ACHN (cell line): ENCODE measurements at regions not wholly inside any gene's neighbourhood (a gene's known extent, or its start where the extent isn't known, plus 50 kb on each side); places are given as distances from the start of the nearest gene placed in this dataset.
A peak's percentile ranks its signal among the peaks of the same experiment; 100 is the strongest.

Experiments
- DNase-seq: peaks from one replicate; pipeline ENCODE4 v3.0.0-alpha.2; 2015
- in situ Hi-C: cut with HindIII; loops from 2 replicates; pipeline ENCODE4 v1.10.0; 2017; ENCODE audit warnings: low sequenced_read_pairs, low pct_ligation_motif_present, low pct_unique_long_range_greater_than_20kb

DNA sequence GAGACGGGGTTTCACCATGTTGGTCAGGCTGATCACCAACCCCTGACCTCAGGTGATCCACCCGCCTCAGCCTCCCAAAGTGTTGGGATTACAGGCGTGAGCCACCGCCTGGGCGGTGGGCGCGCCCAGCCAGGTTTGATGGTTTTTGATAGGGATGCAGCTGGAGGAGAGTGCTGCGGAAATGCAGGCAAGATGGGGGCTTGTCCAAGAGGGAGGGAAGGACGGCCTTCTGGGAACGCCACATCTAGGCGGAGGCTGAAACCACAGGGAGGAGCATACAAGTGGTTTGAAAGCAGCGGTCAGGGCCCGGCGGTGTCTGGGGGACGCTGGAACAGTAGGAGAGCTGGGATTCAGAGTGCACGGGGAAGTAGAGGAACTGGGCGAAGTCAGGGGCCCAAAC, 134.6 kb downstream of the VRK1 start:
- DNase-seq = no peak
- in situ Hi-C loops = no loop called here

GRCh38 chr14:96934638-96935330, 137.6 kb downstream of the VRK1 start:
- in situ Hi-C loops = no loop called here
- DNase-seq = no peak

DNA sequence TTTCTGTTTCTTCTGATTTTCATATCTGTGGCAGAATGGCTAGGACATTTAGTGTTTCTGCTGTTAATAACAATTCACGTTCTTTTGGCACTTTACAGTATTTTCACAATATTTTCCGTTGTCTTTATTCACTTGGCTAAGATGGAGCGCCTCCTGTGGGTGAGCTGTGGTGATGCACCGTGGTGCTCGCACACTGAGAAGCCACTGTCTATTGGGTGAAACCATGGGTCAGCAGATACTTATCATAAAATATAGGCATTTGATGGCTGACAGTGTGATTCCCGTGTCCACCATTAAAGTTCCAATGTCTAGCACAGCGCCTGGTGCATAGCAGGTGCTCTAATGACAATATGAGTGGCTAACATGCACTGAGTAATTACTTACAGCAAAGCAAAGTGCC, 141.8 kb downstream of the VRK1 start:
- in situ Hi-C loops = no loop called here
- DNase-seq = no peak

- in situ Hi-C loops = no loop called here
- DNase-seq = peak; percentile 19
Measured at GRCh38 chr14:96940009-96940408, 142.8 kb downstream of the VRK1 start.

DNA sequence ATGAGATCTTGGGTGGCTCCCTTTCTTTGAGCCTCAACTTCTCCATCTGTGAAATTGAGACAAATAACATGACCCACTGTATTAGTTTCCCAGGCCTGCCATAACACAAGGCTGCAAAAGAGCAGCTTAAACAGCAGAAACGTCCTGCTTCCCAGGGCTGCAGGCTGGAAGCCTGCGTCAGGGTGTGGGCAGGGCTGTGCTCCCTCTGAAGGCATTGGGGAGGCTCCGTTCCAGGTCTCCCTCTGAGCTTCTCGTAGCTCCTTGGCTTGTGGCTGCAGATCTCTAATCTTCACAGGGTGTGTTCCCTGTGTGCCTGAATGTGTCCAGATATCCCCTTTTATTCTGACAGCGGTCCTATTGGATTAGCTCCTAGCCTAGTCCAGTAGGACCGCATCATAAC, 147.1 kb downstream of the VRK1 start:
- in situ Hi-C loops = no loop called here
- no peak for DNase-seq

DNA sequence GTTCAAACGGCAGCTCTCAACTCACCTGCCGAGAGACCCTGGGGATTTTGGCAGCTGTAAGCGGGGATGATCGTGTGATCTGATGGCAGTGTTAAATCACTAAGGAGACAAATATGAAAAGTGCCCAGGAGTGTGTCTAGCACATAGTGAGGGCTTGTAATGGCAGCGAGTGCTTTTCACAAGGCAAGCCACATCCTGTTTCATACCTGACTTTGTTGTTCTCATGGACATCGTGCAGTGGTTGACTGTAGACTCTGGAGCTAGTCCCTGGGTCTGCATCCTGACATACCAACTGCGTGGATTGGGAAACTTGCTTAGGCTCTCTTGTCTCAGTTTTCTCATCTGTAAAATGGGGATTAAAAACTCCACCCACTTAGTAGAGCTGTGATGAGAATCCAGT, 148.5 kb downstream of the VRK1 start:
- no peak for DNase-seq
- in situ Hi-C loops = no loop called here

DNA sequence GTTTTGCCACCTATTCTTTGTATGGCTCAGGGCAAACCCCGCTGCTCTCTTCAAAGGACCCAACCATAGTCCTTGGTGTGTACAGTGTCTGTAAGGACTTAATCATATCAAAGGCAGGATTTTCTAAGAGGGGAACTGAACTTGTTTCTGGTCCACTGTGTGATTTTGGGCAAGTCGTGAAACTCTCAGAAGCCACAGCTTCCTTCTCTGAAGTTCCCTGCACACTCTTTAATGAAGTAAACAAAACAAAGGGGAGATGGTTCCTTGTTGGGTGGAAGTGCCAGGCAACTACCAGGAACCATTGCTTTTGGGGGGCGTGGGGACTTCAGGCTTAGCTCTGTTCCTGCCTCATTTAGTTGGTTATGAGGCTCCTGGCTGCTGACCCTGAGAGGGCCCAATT, 152.4 kb downstream of the VRK1 start:
- no peak for DNase-seq
- in situ Hi-C loops = no loop called here

- in situ Hi-C loops = no loop called here
- DNase-seq = no peak
Measured at GRCh38 chr14:96951511-96951910, 154.3 kb downstream of the VRK1 start.

- no peak for DNase-seq
- in situ Hi-C loops = no loop called here
Measured at GRCh38 chr14:96953087-96953874, 156.1 kb downstream of the VRK1 start.

GRCh38 chr14:96953875-96954185, 156.6 kb downstream of the VRK1 start:
- in situ Hi-C loops = no loop called here
- DNase-seq = no peak

GRCh38 chr14:96956464-96957239, 159.5 kb downstream of the VRK1 start:
- no peak for DNase-seq
- in situ Hi-C loops = no loop called here

DNA sequence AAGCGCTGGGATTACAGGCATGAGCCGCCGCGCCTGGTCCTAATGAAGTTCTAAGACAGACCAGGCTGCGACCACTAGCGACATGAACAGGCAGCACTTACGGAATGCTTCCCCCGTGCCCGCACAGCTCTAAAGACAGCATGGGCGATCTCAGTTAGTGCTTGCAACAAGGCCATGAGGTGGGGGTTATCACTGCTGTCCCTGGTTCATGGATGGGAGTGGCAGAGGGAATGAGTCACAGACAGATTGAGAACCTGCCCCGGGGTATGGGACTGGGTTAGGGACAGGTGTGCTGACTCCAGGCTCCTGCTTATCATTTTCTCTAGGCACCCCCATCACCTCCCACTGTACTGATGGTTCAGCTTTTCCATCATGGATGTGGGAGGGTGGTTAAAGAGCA, 160.9 kb downstream of the VRK1 start:
- in situ Hi-C loops = no loop called here
- DNase-seq = no peak

DNA sequence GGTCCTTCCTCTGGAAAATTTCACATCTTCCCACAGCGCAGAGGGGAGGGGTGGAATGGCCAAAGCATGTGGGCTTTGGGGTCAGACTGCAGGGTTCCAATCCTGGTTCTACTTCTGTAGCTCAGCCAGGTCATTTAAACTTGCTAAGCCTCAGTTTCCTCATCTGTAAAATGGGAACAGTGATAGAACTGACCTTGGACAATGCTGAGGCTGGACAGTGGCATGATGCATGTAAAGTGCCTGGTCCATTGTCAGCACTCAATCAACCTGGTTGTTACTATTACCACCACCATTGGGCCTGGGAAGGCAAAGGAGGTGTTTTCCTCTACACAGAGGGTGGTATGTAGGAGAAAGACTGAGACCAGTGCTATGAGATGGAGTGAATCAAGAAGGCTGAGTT, 162.8 kb downstream of the VRK1 start:
- DNase-seq = no peak
- in situ Hi-C loops = no loop called here

DNA sequence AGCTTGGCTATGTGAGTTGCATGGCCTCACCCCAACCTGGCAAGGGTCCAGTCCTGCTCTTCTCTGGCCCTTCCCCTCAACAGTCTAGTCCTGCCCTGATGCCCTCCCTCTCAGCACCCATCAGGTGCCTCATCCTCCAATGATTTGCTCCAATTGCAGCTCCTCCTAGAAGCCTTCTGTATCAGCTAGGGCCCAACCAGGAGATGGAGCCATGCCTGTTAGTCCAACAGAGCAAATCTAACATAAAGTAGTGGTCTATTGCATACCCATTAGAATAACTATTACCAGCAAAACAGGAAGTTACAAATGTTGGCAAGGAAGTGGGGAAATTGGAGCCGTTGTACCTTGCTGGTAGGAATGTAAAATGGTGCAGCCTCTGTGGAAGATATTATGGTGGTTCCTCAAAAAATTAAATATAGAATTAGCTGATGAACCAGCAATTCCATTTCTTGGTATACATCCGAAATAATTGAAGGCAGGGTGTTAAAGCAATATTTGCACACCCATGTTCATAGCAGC, 163.5 kb downstream of the VRK1 start:
- in situ Hi-C loops = no loop called here
- no peak for DNase-seq

GRCh38 chr14:96961895-96962294, 164.7 kb downstream of the VRK1 start:
- in situ Hi-C loops = no loop called here
- DNase-seq = no peak

DNA sequence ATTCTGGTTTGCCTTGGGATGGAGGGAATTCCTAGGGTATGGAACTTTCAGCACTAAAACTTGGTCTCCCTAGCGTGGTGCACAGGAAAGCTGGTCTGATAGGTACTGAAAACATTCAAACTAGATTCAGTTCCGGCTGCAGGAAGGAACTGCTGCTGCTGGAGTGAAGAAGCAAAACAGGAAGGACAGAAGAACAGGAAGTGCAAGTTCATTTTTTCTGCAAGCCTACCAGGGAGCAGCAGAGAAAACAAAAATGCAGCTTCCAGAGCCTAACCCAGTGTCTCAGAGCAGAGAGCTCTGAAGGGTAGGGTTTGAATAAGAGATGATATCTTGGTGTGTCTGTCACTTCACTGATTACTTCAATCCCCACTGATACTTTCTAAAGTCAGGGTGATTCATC, 165.2 kb downstream of the VRK1 start:
- no peak for DNase-seq
- in situ Hi-C loops = no loop called here

DNA sequence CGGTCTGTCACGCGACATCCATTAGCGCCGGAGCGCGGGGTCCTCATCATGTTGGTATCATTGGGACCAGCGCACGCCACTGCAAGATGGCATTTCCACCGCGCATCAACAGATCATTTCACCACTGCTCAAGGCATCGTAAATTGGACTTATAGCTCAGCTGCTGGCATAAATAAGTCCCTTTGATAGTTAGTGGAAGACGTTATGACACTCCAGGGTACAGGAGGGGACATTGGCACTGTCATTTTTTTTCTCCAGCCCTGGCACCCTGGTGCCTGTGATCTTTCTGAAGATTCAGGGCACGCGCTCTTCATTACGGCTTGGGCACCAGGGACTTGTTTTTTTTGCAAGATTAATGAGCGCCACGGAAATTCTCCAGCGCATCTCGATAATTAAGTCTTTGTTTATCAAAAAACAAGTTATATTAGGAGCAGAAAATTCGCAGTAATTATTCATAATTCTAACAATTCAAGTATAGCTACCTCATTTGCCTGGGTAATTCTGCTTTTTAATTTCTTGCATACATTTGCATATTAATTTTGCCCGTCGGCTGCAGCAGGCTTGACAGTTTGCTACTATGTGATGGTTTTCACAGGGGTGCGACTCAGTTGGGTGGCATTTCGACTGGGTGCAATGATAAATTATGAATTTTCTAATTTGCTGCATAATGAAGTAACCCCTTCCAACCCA, 167.7 kb downstream of the VRK1 start:
- DNase-seq = no peak
- in situ Hi-C loops = no loop called here

GRCh38 chr14:96965885-96966595, 168.9 kb downstream of the VRK1 start:
- no peak for DNase-seq
- in situ Hi-C loops = no loop called here
